Activated CD4-positive, alpha-beta memory T cell treated with anti-CD3 and anti-CD28 coated beads, Interleukin-2, amount 10 ng/mL, durations not matched to agents 7 days and 5 days (primary cell): ENCODE measurements at regions not wholly inside any gene's neighbourhood (a gene's known extent, or its start where the extent isn't known, plus 50 kb on each side); places are given as distances from the start of the nearest gene placed in this dataset.
"Not testable (repeated sequence)": the region's sequence is repeated elsewhere in the genome, so short reads cannot be mapped to it uniquely, and the experiment has no call there.

Experiments
- CTCF ChIA-PET: fragments of 350-600 bp; sonication (Branson Sonifier 250); formaldehyde crosslinking; loops from one replicate; lab custom pipeline; 2021; ENCODE audit warnings: antibody characterized with exemption, inconsistent platforms; lab: Charles Lee
- POLR2A ChIA-PET: fragments of 350-600 bp; sonication (Branson Sonifier 250); formaldehyde crosslinking; loops from one replicate; lab custom pipeline; 2021; ENCODE audit warnings: antibody characterized with exemption; lab: Charles Lee
- DNase-seq: peaks from one replicate; pipeline ENCODE4 v3.0.0-alpha.2; 2020
- H3K27ac Mint-ChIP-seq: one replicate; pipeline ENCODE4 v1.8.0; 2021; ENCODE audit warnings: mild to moderate bottlenecking, mixed read lengths
- H3K27me3 Mint-ChIP-seq: one replicate; pipeline ENCODE4 v1.8.0; 2021; ENCODE audit warnings: mixed read lengths
- H3K36me3 Mint-ChIP-seq: one replicate; pipeline ENCODE4 v1.8.0; 2021; ENCODE audit warnings: low read depth, mixed read lengths
- H3K4me1 Mint-ChIP-seq: one replicate; pipeline ENCODE4 v1.8.0; 2021; ENCODE audit warnings: mixed read lengths
- H3K4me3 Mint-ChIP-seq: one replicate; pipeline ENCODE4 v1.8.0; 2021; ENCODE audit warnings: mild to moderate bottlenecking, mixed read lengths
- H3K9me3 Mint-ChIP-seq: one replicate; pipeline ENCODE4 v1.8.0; 2021; ENCODE audit warnings: mixed read lengths

DNA sequence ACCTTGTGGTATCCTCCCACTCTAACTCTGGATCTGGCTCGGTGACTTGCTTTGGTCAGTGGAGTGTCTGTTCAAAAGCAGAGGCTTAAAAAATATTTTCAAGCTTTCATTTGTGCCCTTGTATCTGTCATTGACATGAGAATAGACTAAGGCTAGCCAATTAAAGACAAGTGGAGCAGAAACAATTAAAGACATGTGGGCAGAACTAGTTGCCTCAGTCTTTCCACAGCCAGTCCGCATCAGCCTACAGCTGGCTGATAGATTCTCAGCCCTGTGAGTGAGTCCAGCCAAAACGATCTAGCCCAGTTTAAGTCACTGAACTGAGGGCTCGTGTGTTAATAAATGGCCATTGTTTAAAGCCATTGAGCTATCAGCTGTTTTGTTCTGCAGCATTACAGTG, 185.2 kb upstream of the DGKB start:
- Mint-ChIP-seq H3K27me3 (no peaks in the 10 kb centered on the region), H3K9me3 (peaks cover 2% of the 10 kb centered on the region), H3K27ac (no peak overlapping the region), H3K4me1 (no peaks in the 10 kb centered on the region), H3K4me3 (no peak overlapping the region), H3K36me3 (no peaks in the 10 kb centered on the region)
- CTCF ChIA-PET: no interaction called here
- DNase-seq: no peak
- POLR2A ChIA-PET: no interaction called here

DNA sequence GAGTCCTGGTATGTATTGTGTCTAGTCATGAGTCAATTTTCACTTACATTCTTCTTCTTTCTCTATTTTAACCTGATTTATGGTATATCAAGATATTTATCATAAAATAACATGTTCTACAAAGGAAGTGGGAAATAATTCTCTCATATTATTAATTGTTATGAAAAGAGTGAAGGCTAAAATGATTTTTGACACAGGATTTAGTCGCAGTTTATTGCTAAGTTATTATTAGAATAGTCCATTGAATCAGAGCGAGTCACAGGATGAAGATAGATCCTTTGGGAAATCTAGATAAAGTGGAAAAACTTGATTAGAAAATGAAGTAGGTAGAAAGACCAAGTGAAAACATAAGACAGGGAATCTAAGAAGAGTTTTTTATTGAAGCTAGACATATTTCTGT, 184.3 kb upstream of the DGKB start:
- no peak overlapping the region for H3K27ac Mint-ChIP-seq
- ChIA-PET CTCF (no interaction called here), POLR2A (no interaction called here)
- no peak for DNase-seq
- H3K36me3 Mint-ChIP-seq: no peaks in the 10 kb centered on the region
- no peaks in the 10 kb centered on the region for H3K4me1 Mint-ChIP-seq
- peaks cover 2% of the 10 kb centered on the region for H3K9me3 Mint-ChIP-seq
- H3K27me3 Mint-ChIP-seq: no peaks in the 10 kb centered on the region
- no peak overlapping the region for H3K4me3 Mint-ChIP-seq

DNA sequence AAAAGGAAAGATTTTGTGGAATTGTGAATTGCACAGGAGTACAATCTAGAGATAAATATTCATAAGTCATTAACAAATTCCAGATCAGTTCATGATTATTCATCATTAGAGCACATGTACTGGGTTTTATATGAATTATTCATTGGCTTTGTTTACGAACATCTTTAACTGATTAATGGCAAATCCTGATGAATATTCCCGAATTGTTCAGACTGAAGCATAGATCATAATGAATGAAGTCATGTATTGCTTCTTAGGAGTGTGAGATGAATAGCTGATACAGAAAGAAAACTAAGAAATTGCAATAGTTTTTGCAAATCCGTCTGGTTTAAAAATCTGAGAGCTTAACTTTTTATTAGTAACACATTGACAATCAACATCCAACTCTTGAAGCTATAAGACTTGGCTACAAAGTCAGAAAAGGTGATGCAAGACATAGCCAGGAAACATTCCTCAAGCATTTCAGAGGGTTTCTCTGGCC, 183.6 kb upstream of the DGKB start:
- no peak overlapping the region for H3K4me3 Mint-ChIP-seq
- H3K4me1 Mint-ChIP-seq: no peaks in the 10 kb centered on the region
- no peaks in the 10 kb centered on the region for H3K27me3 Mint-ChIP-seq
- H3K36me3 Mint-ChIP-seq: no peaks in the 10 kb centered on the region
- DNase-seq: no peak
- POLR2A ChIA-PET: no interaction called here
- peaks cover 2% of the 10 kb centered on the region for H3K9me3 Mint-ChIP-seq
- H3K27ac Mint-ChIP-seq: no peak overlapping the region
- CTCF ChIA-PET: no interaction called here

DNA sequence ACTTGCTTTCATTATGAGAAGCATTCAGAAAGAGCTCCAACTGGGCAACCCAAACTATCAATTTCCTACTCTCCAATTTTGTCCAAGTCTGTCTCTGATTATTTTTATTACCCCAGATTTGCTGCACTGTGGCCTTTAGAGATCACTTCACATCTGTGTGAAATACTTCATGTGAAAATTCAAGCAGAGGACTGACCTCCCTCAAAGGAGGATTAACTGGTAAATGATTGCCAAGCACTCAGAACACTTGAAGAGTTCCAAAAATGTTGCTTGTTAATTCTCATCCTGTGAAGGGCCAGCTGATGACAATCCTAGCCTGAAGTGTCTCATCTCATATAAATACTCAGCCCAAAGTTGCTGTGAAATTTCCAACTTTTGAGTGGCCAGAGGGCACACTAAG, 182.8 kb upstream of the DGKB start:
- no peaks in the 10 kb centered on the region for H3K4me1 Mint-ChIP-seq
- CTCF ChIA-PET: no interaction called here
- DNase-seq: no peak
- H3K27me3 Mint-ChIP-seq: no peaks in the 10 kb centered on the region
- H3K36me3 Mint-ChIP-seq: no peaks in the 10 kb centered on the region
- H3K9me3 Mint-ChIP-seq: peaks cover 2% of the 10 kb centered on the region
- POLR2A ChIA-PET: no interaction called here
- no peak overlapping the region for H3K27ac Mint-ChIP-seq
- H3K4me3 Mint-ChIP-seq: no peak overlapping the region

DNA sequence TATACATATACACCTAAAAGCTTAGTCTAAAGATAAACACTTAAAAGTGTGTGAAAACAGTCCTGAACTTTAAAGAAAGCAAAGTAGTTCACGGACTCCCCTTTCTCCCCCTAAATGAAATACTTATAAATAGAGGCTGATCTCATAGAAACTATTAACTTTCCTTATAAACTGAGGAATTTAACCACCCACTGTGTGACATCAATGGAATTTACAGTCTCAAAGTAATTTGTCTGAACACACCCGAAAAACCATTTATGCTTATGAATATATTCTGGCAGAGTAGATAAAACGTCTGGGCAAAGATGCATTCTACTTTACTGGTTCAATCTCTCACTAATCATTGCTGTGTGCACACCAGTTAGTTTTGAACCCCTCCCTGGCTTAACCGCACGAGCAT, 181.8 kb upstream of the DGKB start:
- ChIA-PET POLR2A (no interaction called here), CTCF (no interaction called here)
- no peak overlapping the region for H3K27ac Mint-ChIP-seq
- DNase-seq: no peak
- H3K27me3 Mint-ChIP-seq: no peaks in the 10 kb centered on the region
- no peak overlapping the region for H3K4me3 Mint-ChIP-seq
- no peaks in the 10 kb centered on the region for H3K4me1 Mint-ChIP-seq
- H3K9me3 Mint-ChIP-seq: peaks cover 2% of the 10 kb centered on the region
- no peaks in the 10 kb centered on the region for H3K36me3 Mint-ChIP-seq

DNA sequence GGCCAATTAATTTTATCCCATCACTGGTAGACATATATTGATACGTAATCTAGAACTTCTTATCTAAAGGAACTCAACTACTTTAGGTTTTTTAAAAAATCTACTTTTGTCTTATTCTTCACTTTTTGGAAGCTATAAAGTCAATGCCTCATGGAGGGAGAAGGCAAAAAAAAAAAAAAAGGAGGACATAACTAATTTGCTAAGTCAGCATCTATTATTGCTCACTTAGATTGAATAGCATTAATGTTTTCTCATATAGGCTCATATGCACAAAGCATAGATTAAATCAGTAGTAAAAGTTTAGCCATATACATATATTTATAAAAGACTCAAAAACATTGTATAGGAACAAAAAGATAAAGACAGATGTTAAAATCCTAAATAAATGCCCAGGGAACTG, 179.3 kb upstream of the DGKB start:
- no peak for DNase-seq
- ChIA-PET POLR2A (no interaction called here), CTCF (no interaction called here)
- no peaks in the 10 kb centered on the region for H3K36me3 Mint-ChIP-seq
- H3K27ac Mint-ChIP-seq: no peak overlapping the region
- H3K9me3 Mint-ChIP-seq: peaks cover 5% of the 10 kb centered on the region
- no peaks in the 10 kb centered on the region for H3K4me1 Mint-ChIP-seq
- no peak overlapping the region for H3K4me3 Mint-ChIP-seq
- H3K27me3 Mint-ChIP-seq: no peaks in the 10 kb centered on the region

DNA sequence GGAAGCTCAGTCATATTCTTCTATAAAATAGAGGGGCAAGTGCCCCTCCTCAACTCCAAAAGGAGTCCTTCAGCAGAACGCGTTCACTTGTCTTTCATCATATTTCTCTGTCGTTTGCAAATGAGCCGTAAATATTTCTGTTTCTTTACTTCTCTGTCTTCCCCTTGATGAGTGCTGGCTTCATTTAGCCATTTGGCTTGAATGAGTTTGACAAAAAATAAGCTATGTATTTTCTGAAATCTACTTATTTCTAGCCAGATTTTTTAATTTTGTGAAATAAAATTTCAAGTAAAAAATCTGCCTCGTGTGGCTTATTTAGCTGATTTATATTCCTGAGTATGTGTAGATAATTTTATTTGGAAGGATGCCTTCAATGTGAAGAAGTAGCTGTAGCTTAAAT, 170.8 kb upstream of the DGKB start:
- Mint-ChIP-seq H3K36me3 (no peaks in the 10 kb centered on the region), H3K4me3 (no peak overlapping the region), H3K9me3 (peaks cover 6% of the 10 kb centered on the region), H3K27ac (no peak overlapping the region), H3K4me1 (no peaks in the 10 kb centered on the region), H3K27me3 (no peaks in the 10 kb centered on the region)
- POLR2A ChIA-PET: no interaction called here
- CTCF ChIA-PET: no interaction called here
- no peak for DNase-seq

DNA sequence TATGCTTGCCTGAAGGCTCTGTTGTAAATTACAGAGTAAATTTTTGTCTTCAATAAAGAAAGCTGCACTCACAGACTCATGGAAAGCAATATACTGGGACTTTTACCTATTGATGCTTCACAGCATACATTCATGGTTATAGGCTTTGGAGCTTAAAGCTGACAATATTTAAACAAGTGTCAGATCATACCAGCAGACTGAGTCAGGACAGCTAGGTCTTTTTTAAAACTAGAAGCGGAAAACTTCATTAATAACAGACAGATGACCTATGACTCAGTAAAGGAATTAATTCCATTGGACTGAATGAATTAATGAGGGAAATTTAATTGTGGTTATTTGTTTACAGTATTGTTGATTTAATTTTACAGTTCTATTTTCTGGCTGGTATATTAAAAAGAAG, 165.8 kb upstream of the DGKB start:
- Mint-ChIP-seq H3K36me3 (no peaks in the 10 kb centered on the region), H3K27ac (no peak overlapping the region), H3K9me3 (peaks cover 2% of the 10 kb centered on the region), H3K27me3 (no peaks in the 10 kb centered on the region), H3K4me1 (no peaks in the 10 kb centered on the region), H3K4me3 (no peak overlapping the region)
- ChIA-PET POLR2A (no interaction called here), CTCF (no interaction called here)
- DNase-seq: no peak

DNA sequence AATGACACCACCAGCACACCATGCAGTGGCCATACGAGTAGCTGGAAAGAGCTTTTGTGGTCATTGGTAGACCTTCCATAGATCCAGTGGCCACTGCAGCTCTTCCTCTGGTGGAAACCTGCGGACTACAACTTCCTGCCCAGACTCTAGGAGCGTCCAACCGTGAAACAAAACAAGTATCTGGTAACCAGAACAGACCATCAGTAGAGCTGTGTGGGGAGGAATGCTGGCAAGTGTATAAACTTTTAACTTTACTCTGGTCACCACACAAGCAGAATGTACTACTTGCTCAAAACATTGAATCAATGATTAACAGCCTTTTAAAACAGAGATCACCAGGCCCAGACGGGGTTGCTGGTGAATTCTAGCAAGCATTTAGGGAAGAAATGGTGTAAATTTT, 154.7 kb upstream of the DGKB start:
- H3K4me1 Mint-ChIP-seq: no peaks in the 10 kb centered on the region
- ChIA-PET POLR2A (no interaction called here), CTCF (no interaction called here)
- H3K4me3 Mint-ChIP-seq: no peak overlapping the region
- DNase-seq: no peak
- H3K27ac Mint-ChIP-seq: no peak overlapping the region
- no peaks in the 10 kb centered on the region for H3K36me3 Mint-ChIP-seq
- no peaks in the 10 kb centered on the region for H3K9me3 Mint-ChIP-seq
- no peaks in the 10 kb centered on the region for H3K27me3 Mint-ChIP-seq

DNA sequence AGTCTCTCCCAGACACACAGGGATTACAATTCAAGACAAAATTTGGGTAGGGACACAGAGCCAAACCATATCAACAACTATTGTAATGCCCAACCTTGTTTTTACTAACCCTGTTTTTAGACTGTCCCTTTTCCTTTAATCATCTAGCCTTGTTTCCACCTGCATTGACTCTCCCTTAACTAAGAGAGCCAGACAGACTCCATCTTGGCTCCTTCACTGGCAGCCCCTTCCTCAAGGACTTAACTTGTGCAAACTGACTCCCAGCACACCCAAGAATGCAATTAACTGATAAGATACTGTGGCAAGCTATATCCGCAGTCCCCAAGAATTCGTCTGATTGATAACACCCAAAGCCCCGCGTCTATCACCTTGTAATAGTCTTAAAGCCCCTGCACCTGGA, 151.8 kb upstream of the DGKB start:
- H3K36me3 Mint-ChIP-seq, DNase-seq, H3K27me3 Mint-ChIP-seq, CTCF ChIA-PET, H3K4me1 Mint-ChIP-seq, H3K27ac Mint-ChIP-seq, H3K9me3 Mint-ChIP-seq, H3K4me3 Mint-ChIP-seq, POLR2A ChIA-PET: not testable (repeated sequence)

DNA sequence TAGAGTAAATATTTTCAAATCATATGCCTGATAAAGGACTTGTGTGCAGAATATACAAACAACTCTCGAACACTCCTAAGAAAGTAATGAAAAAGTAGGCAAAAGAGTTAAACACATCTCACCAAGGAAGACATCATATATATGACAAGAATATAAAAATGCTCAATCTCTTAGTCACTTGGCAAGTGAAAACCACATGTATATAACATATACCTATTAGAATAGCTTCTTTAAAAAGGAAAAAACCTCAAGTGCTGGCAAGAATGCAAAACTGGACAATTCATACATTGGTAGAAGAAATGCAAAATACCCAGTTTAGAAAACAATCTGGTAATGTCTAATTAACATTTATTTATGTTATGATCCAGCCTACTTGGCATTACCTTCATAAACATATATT, 146.6 kb upstream of the DGKB start:
- Mint-ChIP-seq H3K9me3 (no peaks in the 10 kb centered on the region), H3K27me3 (no peaks in the 10 kb centered on the region), H3K27ac (no peak overlapping the region), H3K4me1 (no peaks in the 10 kb centered on the region), H3K36me3 (no peaks in the 10 kb centered on the region), H3K4me3 (no peak overlapping the region)
- ChIA-PET CTCF (no interaction called here), POLR2A (no interaction called here)
- no peak for DNase-seq

DNA sequence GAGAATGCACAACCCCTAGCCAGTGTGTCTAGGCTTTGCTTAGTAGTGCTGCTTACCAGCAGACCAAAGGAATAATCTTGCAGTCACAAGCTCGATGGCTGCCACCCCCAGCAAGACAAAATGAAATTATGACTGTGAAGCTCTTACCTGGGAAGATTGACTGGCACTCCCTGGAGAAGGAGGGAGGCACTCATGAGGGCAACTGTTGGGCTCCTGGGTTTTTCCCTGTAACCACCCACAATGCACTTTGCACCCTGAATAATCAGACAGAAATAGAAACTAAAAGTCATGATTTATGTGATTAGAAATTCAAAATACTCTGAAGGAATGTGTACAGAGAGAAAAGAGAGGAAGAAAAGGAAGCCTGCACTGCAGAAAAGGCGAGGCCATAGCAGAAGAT, 144.3 kb upstream of the DGKB start:
- H3K27ac Mint-ChIP-seq: no peak overlapping the region
- H3K27me3 Mint-ChIP-seq: no peaks in the 10 kb centered on the region
- H3K36me3 Mint-ChIP-seq: no peaks in the 10 kb centered on the region
- no peak for DNase-seq
- ChIA-PET POLR2A (no interaction called here), CTCF (no interaction called here)
- no peaks in the 10 kb centered on the region for H3K9me3 Mint-ChIP-seq
- no peaks in the 10 kb centered on the region for H3K4me1 Mint-ChIP-seq
- H3K4me3 Mint-ChIP-seq: no peak overlapping the region

DNA sequence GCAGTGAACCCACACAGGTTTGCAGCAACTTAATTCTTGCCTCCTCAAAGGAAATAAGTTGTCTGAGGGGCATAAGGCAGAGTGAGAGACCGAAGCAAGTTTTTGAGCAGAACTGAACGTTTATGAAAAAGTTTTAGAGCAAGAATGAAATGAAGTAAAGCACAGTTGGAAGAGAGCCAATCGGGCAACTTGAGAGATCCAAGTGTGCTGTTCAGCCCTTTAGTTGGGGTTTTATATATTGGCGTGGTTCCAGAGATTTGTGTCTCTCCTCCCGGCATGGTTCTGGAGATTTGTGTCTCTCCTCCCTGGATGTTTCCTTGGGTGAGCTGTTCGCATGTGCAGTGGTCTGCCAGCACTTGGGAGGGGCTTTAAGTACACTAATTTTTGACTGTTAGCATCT, 141.4 kb upstream of the DGKB start:
- Mint-ChIP-seq H3K9me3 (no peaks in the 10 kb centered on the region), H3K27ac (no peak overlapping the region), H3K27me3 (no peaks in the 10 kb centered on the region), H3K4me3 (no peak overlapping the region), H3K36me3 (no peaks in the 10 kb centered on the region), H3K4me1 (no peaks in the 10 kb centered on the region)
- no peak for DNase-seq
- ChIA-PET CTCF (no interaction called here), POLR2A (no interaction called here)

DNA sequence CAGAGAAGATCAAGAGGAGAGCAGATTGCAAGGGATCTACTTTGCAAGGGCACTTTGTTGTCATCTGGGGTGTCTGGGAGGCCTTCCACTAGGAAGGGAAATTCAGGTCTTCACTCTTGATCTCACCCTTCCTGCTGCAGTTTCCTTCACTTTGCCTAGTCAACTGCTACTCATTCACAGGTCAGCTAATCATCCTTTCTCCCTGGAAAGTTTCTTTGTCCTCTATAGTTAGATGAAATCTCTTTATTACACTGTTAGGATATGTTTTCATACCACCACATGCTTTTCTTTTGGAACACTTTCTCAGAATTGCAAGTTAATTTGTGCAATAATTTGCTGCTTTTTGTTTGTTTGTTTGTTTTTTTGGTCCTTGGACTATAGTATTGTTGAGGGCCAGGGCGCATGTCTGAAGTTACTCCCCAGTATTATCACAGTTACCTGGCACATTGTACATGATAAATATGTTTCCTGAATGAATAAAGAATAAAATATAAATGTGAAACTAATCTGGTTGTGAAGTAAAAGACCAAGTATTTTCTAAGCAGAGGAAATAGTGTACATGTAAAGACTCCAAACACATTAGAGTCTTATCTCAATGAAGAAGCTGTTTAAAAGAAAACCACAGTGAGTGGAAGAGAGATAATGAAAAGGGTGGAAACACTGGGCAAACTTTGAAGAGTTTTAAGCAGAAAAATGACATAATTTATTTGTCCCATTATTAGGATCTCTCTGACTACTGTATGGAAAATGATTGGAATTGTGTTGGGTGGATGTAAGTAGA, 139.9 kb upstream of the DGKB start:
- Mint-ChIP-seq H3K4me1 (no peaks in the 10 kb centered on the region), H3K27me3 (no peaks in the 10 kb centered on the region), H3K9me3 (no peaks in the 10 kb centered on the region), H3K4me3 (no peak overlapping the region), H3K27ac (no peak overlapping the region), H3K36me3 (no peaks in the 10 kb centered on the region)
- no peak for DNase-seq
- POLR2A ChIA-PET: no interaction called here
- CTCF ChIA-PET: no interaction called here
